PC-9 (cell line): ENCODE measurements at regions not wholly inside any gene's neighbourhood (a gene's known extent, or its start where the extent isn't known, plus 50 kb on each side); places are given as distances from the start of the nearest gene placed in this dataset.

Experiments
- BruUV-seq: library from RNA; stranded (reverse); fragments of 400-500 nt; replicated peaks from 2 replicates; lab custom pipeline; 2021; lab: Mats Ljungman, UMichigan
- CTCF ChIA-PET: fragments of 300-600 bp; sonication (Branson Sonifier 250); formaldehyde crosslinking; loops from one replicate; lab custom pipeline; 2022; ENCODE audit warnings: antibody characterized with exemption; lab: Charles Lee
- POLR2A ChIA-PET: fragments of 300-600 bp; sonication (Branson Sonifier 250); formaldehyde crosslinking; loops from one replicate; lab custom pipeline; 2022; ENCODE audit warnings: antibody characterized with exemption; ENCODE audit not compliant: unreplicated experiment; lab: Charles Lee
- DNase-seq, 2 experiments: peaks; one replicate each; pipeline versions ENCODE4 v3.0.0 to v3.0.0-alpha.2; 2015 to 2022; ENCODE audit warnings: mixed read lengths in 1 of 2
- H2AFZ ChIP-seq: fragments of 200-600 bp; sonication (generic); 2 replicates; pipeline ENCODE4 v1.8.1; 2017; ENCODE audit warnings: antibody characterized with exemption
- H3F3A ChIP-seq: fragments of 200-600 bp; sonication (generic); 2 replicates; pipeline ENCODE4 v1.8.1; 2017; ENCODE audit warnings: antibody characterized with exemption, mild to moderate bottlenecking, low read depth; ENCODE audit not compliant: insufficient read depth
- H3K27ac ChIP-seq: fragments of 200-600 bp; sonication (generic); 2 replicates; pipeline ENCODE4 v1.6.1; 2016; ENCODE audit warnings: mixed run types
- H3K27me3 ChIP-seq: fragments of 200-600 bp; sonication (generic); 2 replicates; pipeline ENCODE4 v1.6.1; 2016; ENCODE audit warnings: low read depth, mixed run types; ENCODE audit not compliant: insufficient read depth
- H3K36me3 ChIP-seq: fragments of 200-600 bp; sonication (generic); 2 replicates; pipeline ENCODE4 v1.6.1; 2016; ENCODE audit warnings: low read depth, mixed run types
- H3K4me1 ChIP-seq: fragments of 200-600 bp; sonication (generic); replicated peaks from 2 replicates; pipeline ENCODE4 v1.6.1; 2016; ENCODE audit warnings: mixed run types; ENCODE audit not compliant: insufficient read depth
- H3K4me2 ChIP-seq: fragments of 200-600 bp; sonication (generic); 2 replicates; pipeline ENCODE4 v1.6.1; 2017; ENCODE audit warnings: mixed run types
- H3K4me3 ChIP-seq: fragments of 200-600 bp; sonication (generic); 2 replicates; pipeline ENCODE4 v1.6.1; 2016; ENCODE audit warnings: mixed run types
- H3K79me2 ChIP-seq: fragments of 200-600 bp; sonication (generic); 2 replicates; pipeline ENCODE4 v1.6.1; 2017; ENCODE audit warnings: low read depth, mixed run types
- H3K9me2 ChIP-seq: fragments of 200-600 bp; sonication (generic); 2 replicates; pipeline ENCODE4 v1.8.1; 2017; ENCODE audit warnings: mild to moderate bottlenecking; ENCODE audit not compliant: insufficient read depth
- H3K9me3 ChIP-seq: fragments of 200-600 bp; sonication (generic); 2 replicates; pipeline ENCODE4 v1.8.1; 2016; ENCODE audit warnings: low read depth; ENCODE audit not compliant: insufficient read depth
- H4K20me1 ChIP-seq: fragments of 200-600 bp; sonication (generic); 2 replicates; pipeline ENCODE4 v1.8.1; 2017; ENCODE audit not compliant: insufficient read depth
- CTCF ChIP-seq: fragments of 200-600 bp; sonication (generic); conservative IDR thresholded peaks from 2 replicates; pipeline ENCODE4 v1.6.1; 2017; ENCODE audit warnings: mixed run types, antibody characterized with exemption, mild to moderate bottlenecking, moderate library complexity
- EZH2 ChIP-seq: fragments of 200-600 bp; sonication (generic); IDR thresholded peaks from 2 replicates; pipeline ENCODE4 v1.8.0; 2017; ENCODE audit warnings: antibody characterized with exemption, low read depth
- intact Hi-C: fragments of 100-400 bp; cut with micrococcal nuclease; formaldehyde crosslinking; loops from one replicate; pipeline ENCODE4 v1.10.0; 2022; ENCODE audit not compliant: unreplicated experiment

DNA sequence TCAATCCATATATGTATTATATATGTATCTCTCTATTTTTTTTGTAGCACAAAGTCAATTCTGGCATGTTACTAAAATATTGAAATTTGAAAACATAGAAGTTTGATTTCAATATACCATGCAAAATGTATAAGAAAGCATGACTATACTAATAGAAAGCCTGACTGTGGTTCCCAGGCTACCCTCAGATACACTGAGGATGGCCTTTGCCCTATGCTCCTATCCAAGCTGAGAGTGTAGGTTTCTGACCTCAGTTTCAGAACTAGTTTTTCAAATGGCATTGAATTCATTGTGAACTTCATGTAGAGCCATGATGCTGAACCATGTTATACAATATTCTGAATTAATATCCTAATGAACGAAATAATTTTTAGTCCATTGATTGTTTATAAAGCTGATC, 220.4 kb upstream of the IZUMO3 start:
- no peak for TF ChIP-seq EZH2
- TF ChIP-seq CTCF: no peak
- no peak overlapping the region for H3K4me2 ChIP-seq
- ChIA-PET CTCF (no interaction called here), POLR2A (no interaction called here)
- H3F3A ChIP-seq: no peaks in the 10 kb centered on the region
- intact Hi-C loops: no loop called here
- no peak overlapping the region for H2AFZ ChIP-seq
- no TSS peak for BruUV-seq
- H3K9me3 ChIP-seq: no peaks in the 10 kb centered on the region
- H3K27me3 ChIP-seq: no peaks in the 10 kb centered on the region
- H3K9me2 ChIP-seq: no peaks in the 10 kb centered on the region
- H3K4me3 ChIP-seq: no peak overlapping the region
- H3K36me3 ChIP-seq: no peaks in the 10 kb centered on the region
- no peaks in the 10 kb centered on the region for H3K4me1 ChIP-seq
- DNase-seq: no peak
- H4K20me1 ChIP-seq: no peaks in the 10 kb centered on the region
- H3K79me2 ChIP-seq: no peaks in the 10 kb centered on the region
- no peak overlapping the region for H3K27ac ChIP-seq

GRCh38 chr9:24765025-24765756, 219.5 kb upstream of the IZUMO3 start:
- no peak for TF ChIP-seq EZH2
- TF ChIP-seq CTCF: no peak
- no peak overlapping the region for H2AFZ ChIP-seq
- ChIA-PET CTCF (no interaction called here), POLR2A (no interaction called here)
- DNase-seq: no peak
- intact Hi-C loops: no loop called here
- H3K9me3 ChIP-seq: no peaks in the 10 kb centered on the region
- H3K79me2 ChIP-seq: no peaks in the 10 kb centered on the region
- no TSS peak for BruUV-seq
- H3F3A ChIP-seq: no peaks in the 10 kb centered on the region
- H3K27ac ChIP-seq: no peak overlapping the region
- H3K4me1 ChIP-seq: no peaks in the 10 kb centered on the region
- no peaks in the 10 kb centered on the region for H4K20me1 ChIP-seq
- H3K27me3 ChIP-seq: no peaks in the 10 kb centered on the region
- H3K4me2 ChIP-seq: no peak overlapping the region
- no peak overlapping the region for H3K4me3 ChIP-seq
- no peaks in the 10 kb centered on the region for H3K36me3 ChIP-seq
- H3K9me2 ChIP-seq: no peaks in the 10 kb centered on the region

GRCh38 chr9:24738421-24738961, 192.8 kb upstream of the IZUMO3 start:
- CTCF ChIA-PET: no interaction called here
- Histone ChIP-seq H3K27ac (no peak overlapping the region), H3K4me2 (no peak overlapping the region), H3K79me2 (no peaks in the 10 kb centered on the region), H3K9me3 (no peaks in the 10 kb centered on the region), H4K20me1 (no peaks in the 10 kb centered on the region), H3K4me3 (no peak overlapping the region), H3K4me1 (no peaks in the 10 kb centered on the region), H2AFZ (no peak overlapping the region), H3K36me3 (no peaks in the 10 kb centered on the region), H3K27me3 (no peaks in the 10 kb centered on the region), H3K9me2 (no peaks in the 10 kb centered on the region), H3F3A (no peaks in the 10 kb centered on the region)
- intact Hi-C loops: no loop called here
- no peak for DNase-seq
- TF ChIP-seq CTCF (no peak), EZH2 (no peak)
- no TSS peak for BruUV-seq
- POLR2A ChIA-PET: no interaction called here
